ENCODE measurements at regions not wholly inside any gene's neighbourhood (a gene's known extent, or its start where the extent isn't known, plus 50 kb on each side); places are given as distances from the start of the nearest gene placed in this dataset.

DNA sequence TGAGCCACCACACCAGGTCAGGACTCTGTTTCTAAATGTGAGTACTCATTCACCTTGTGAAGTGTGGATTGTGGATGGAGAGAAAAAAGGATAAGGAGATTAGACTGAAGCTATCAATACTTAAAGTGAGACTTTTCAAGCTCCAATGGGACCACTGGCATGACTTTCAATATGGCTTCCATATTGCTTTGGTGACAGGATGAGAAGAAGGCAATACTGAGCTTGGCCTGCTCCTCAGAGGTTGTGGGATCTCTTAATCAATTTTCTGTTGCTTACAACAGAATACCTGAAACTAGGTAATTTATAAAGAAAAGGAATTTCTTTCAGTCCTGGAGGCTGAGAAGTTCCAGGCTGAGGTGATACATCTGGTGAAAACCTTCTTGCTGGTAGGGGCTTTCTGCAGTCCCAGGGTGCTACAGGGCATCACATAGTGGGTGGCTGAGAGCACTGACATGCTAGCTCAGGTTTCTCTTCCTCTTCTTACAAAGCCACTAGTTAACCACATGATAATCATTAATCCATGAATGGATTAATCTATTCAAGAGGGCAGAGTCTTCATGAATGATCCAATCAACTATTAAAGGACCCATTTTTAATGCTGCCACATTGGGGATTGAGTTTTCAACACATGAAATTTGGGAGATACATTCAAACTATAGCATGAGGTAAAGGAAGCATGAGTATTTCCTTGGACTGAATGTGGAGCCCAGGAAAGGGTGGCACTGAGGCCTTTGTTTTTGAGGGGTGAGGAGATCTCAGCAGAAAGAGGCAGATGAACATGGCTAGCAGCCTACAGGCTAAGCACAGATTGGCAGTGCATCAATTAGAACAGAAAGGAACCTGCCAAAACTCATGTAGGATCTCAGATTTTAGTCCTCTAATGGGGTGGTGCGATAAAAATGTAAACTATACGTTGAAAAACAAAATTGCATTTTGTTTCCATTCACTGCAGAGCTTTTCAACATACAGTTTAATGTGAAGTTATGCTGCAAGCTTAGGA, 274.5 kb downstream of the PIK3C3 start:
- Histone ChIP-seq H3K4me2 (no peak overlapping the region), H3K9me3 (no peaks in the 10 kb centered on the region), H3K4me3 (no peak overlapping the region), H3K27ac (no peak overlapping the region), H3K4me1 (no peaks in the 10 kb centered on the region)
- ATAC-seq (no peak), FAIRE-seq (no peak), DNase-seq (ENCODE audit: low read depth in 1 of 2, low spot score in 1 of 2) (no peak)
- TF ChIP-seq BCL3 (IDR thresholded peaks at IDR 0.05) (no peak), REST (IDR thresholded peaks at IDR 0.05) (no peak), HOXB5 (CRISPR knock-in tag; IDR thresholded peaks at IDR 0.05) (no peak), CBX8 (IDR thresholded peaks at IDR 0.05) (no peak)
- TF ChIP-seq, protein P1, sequence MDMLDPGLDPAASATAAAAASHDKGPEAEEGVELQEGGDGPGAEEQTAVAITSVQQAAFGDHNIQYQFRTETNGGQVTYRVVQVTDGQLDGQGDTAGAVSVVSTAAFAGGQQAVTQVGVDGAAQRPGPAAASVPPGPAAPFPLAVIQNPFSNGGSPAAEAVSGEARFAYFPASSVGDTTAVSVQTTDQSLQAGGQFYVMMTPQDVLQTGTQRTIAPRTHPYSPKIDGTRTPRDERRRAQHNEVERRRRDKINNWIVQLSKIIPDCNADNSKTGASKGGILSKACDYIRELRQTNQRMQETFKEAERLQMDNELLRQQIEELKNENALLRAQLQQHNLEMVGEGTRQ (IDR thresholded peaks at IDR 0.05) = no peak
- POLR2A ChIA-PET = no interaction called here
- CTCF ChIA-PET = no interaction called here
- 4% methylated on average over 2 of the region's 2 CpGs for WGBS (ENCODE audit: missing lambda C conversion rate)

GRCh38 chr18:42230636-42231035, 275.6 kb downstream of the PIK3C3 start:
- Histone ChIP-seq H3K4me3 (no peak overlapping the region), H3K9me3 (no peaks in the 10 kb centered on the region), H3K27ac (no peak overlapping the region), H3K4me2 (no peak overlapping the region), H3K4me1 (no peaks in the 10 kb centered on the region)
- no peak for DNase-seq (ENCODE audit: low read depth in 1 of 2, low spot score in 1 of 2)
- WGBS (ENCODE audit: missing lambda C conversion rate) = 28% methylated on average over 2 of the region's 2 CpGs
- TF ChIP-seq MAX (IDR thresholded peaks at IDR 0.05) (no peak), RNF2 (IDR thresholded peaks at IDR 0.05; ENCODE audit: borderline replicate concordance, low read depth) (no peak), NPAS2 (CRISPR knock-in tag; IDR thresholded peaks at IDR 0.05; ENCODE audit: borderline replicate concordance) (no peak), NR3C1 (IDR thresholded peaks at IDR 0.05) (no peak), PBX3 (IDR thresholded peaks at IDR 0.05) (no peak), CEBPB (IDR thresholded peaks at IDR 0.05) (no peak), MAZ (IDR thresholded peaks at IDR 0.05; ENCODE audit: borderline replicate concordance, low read depth, low read length) (no peak), CHD2 (IDR thresholded peaks at IDR 0.05; ENCODE audit: low read length, partially characterized antibody) (no peak), BCL3 (IDR thresholded peaks at IDR 0.05) (no peak), BHLHE40 (IDR thresholded peaks at IDR 0.05; ENCODE audit: low read depth, low read length) (no peak), ZC3H11A (IDR thresholded peaks at IDR 0.05) (no peak), EHMT2 (IDR thresholded peaks at IDR 0.05; ENCODE audit: low read depth) (no peak), POLR2AphosphoS2 (conservative IDR thresholded peaks at IDR 0.05; ENCODE audit: low read length) (no peak), ZNF302 (CRISPR knock-in tag; IDR thresholded peaks at IDR 0.05) (no peak)
- TF ChIP-seq, protein P2, sequence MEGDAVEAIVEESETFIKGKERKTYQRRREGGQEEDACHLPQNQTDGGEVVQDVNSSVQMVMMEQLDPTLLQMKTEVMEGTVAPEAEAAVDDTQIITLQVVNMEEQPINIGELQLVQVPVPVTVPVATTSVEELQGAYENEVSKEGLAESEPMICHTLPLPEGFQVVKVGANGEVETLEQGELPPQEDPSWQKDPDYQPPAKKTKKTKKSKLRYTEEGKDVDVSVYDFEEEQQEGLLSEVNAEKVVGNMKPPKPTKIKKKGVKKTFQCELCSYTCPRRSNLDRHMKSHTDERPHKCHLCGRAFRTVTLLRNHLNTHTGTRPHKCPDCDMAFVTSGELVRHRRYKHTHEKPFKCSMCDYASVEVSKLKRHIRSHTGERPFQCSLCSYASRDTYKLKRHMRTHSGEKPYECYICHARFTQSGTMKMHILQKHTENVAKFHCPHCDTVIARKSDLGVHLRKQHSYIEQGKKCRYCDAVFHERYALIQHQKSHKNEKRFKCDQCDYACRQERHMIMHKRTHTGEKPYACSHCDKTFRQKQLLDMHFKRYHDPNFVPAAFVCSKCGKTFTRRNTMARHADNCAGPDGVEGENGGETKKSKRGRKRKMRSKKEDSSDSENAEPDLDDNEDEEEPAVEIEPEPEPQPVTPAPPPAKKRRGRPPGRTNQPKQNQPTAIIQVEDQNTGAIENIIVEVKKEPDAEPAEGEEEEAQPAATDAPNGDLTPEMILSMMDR (IDR thresholded peaks at IDR 0.05) = no peak
- ChIA-PET CTCF (no interaction called here), POLR2A (no interaction called here)
- ATAC-seq = no peak
- FAIRE-seq = no peak
